Adipocyte (in vitro differentiated cells): ENCODE measurements at regions not wholly inside any gene's neighbourhood (a gene's known extent, or its start where the extent isn't known, plus 50 kb on each side); places are given as distances from the start of the nearest gene placed in this dataset.
A peak's percentile ranks its signal among the peaks of the same experiment; 100 is the strongest.

Experiments used
- DNase-seq: peaks from one replicate; pipeline ENCODE4 v3.0.0-alpha.2; 2015; ENCODE audit warnings: low read depth
- H3K27me3 ChIP-seq: replicated peaks from 2 replicates; pipeline ENCODE4 v1.7.0; 2013; ENCODE audit warnings: mild to moderate bottlenecking, low read length, moderate library complexity; ENCODE audit not compliant: control insufficient read depth, insufficient read depth
- H3K36me3 ChIP-seq: 2 replicates; pipeline ENCODE4 v1.7.0; 2013; ENCODE audit warnings: low read length, mild to moderate bottlenecking, moderate library complexity; ENCODE audit not compliant: control insufficient read depth, insufficient read depth, severe bottlenecking
- H3K4me1 ChIP-seq: 2 replicates; pipeline ENCODE4 v1.7.0; 2013; ENCODE audit warnings: mild to moderate bottlenecking, low read length, moderate library complexity; ENCODE audit not compliant: control insufficient read depth, insufficient read depth
- H3K4me3 ChIP-seq: 2 replicates; pipeline ENCODE4 v1.7.0; 2013; ENCODE audit warnings: mild to moderate bottlenecking, low read length, moderate library complexity
- H3K9ac ChIP-seq: 2 replicates; pipeline ENCODE4 v1.7.0; 2013; ENCODE audit warnings: mild to moderate bottlenecking, low read length, moderate library complexity
- H3K9me3 ChIP-seq: 2 replicates; pipeline ENCODE4 v1.7.0; 2013; ENCODE audit warnings: mild to moderate bottlenecking, low read length, moderate library complexity; ENCODE audit not compliant: control insufficient read depth

- Histone ChIP-seq H3K27me3 (no peaks in the 10 kb centered on the region), H3K4me1 (peaks cover 6% of the 10 kb centered on the region), H3K9ac (no peak overlapping the region), H3K4me3 (no peak overlapping the region), H3K9me3 (no peaks in the 10 kb centered on the region), H3K36me3 (no peaks in the 10 kb centered on the region)
- DNase-seq = no peak
Observed at GRCh38 chr2:2848621-2849333, 517.7 kb upstream of the MYT1L start.

- peaks cover 1% of the 10 kb centered on the region for H3K27me3 ChIP-seq
- no peak overlapping the region for H3K4me3 ChIP-seq
- H3K9ac ChIP-seq = no peak overlapping the region
- no peaks in the 10 kb centered on the region for H3K36me3 ChIP-seq
- peaks cover 6% of the 10 kb centered on the region for H3K4me1 ChIP-seq
- DNase-seq = no peak
- H3K9me3 ChIP-seq = no peaks in the 10 kb centered on the region
Observed at GRCh38 chr2:2848198-2848597, 517.1 kb upstream of the MYT1L start.

DNA sequence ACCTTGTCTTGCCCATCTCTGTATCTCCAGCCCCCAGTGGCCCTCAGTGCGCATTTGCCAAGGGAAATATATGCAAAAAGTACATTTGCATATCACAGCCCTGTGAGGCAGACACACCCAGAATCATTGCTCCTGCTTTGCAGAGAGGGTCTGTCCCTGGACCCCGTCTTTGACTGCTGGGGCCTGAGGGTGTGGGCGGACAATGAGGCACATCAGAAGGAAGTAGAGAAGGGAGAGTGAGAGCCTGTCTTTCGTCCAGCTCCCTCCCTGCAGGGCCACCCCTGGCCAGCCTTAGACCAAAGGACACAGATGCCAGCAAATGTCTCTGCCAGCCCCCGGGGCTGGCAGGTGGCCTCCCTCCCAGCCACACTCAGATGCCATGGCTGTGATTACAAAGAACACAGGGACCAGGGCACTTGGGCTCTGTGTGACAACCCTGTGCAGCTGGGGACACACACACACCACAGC lies 516.2 kb upstream of the MYT1L start:
- Histone ChIP-seq H3K9ac (peak overlapping the region; percentile 15), H3K27me3 (peaks cover 3% of the 10 kb centered on the region), H3K36me3 (no peaks in the 10 kb centered on the region), H3K4me3 (no peak overlapping the region), H3K4me1 (peaks cover 6% of the 10 kb centered on the region), H3K9me3 (no peaks in the 10 kb centered on the region)
- DNase-seq = no peak

DNA sequence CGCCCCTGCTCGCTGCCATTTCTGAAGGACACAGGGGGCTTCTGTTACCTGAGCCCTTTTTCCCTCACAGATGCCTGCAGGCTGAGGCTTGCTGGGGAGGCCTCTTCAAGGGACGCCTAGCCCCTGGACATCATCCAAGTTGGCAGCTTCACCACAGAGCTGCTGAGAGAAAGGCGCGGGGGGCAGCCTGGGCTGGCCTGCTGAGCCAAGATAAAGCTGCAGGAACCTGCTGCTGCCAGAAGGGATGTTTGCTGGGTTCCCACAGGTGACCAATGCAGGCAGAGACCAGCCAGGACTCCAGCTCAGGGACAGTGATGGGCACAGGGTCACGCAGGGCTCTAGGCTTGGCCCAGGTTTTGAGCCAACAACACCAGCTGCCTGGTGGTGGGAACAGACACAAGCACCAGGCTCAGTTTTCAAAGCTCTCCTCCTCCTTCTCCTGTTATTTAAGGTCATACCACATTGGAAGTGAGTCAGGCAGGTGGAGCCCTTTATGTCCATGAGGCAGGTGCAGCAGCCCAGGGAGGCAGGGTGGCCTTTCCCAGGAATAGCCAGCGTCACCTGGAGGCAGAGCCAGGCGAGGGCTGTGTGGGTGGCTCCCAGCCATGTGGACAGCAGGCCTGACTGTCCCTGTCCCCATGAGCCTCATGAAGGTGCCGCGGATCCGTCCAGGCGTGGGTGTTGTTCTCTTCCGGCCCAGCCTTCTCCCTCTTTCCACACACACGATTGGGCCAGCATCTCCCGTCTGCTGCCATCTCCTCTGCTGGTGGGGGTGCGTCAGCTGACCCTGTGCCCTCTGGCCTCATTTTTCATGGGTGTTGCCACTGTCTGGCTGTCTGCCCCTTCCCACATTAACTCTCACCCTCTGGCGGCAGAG lies 515.5 kb upstream of the MYT1L start:
- Histone ChIP-seq H3K36me3 (no peaks in the 10 kb centered on the region), H3K9ac (peak overlapping the region; percentile 25), H3K4me3 (no peak overlapping the region), H3K27me3 (peaks cover 3% of the 10 kb centered on the region), H3K9me3 (no peaks in the 10 kb centered on the region), H3K4me1 (peaks cover 6% of the 10 kb centered on the region)
- DNase-seq = no peak

- peaks cover 3% of the 10 kb centered on the region for H3K27me3 ChIP-seq
- no peak overlapping the region for H3K4me3 ChIP-seq
- no peaks in the 10 kb centered on the region for H3K9me3 ChIP-seq
- peaks cover 6% of the 10 kb centered on the region for H3K4me1 ChIP-seq
- no peak overlapping the region for H3K9ac ChIP-seq
- H3K36me3 ChIP-seq = no peaks in the 10 kb centered on the region
- no peak for DNase-seq
Observed at GRCh38 chr2:2845806-2846315, 514.8 kb upstream of the MYT1L start.

- peaks cover 3% of the 10 kb centered on the region for H3K27me3 ChIP-seq
- no peak for DNase-seq
- no peak overlapping the region for H3K4me3 ChIP-seq
- H3K36me3 ChIP-seq = no peaks in the 10 kb centered on the region
- no peaks in the 10 kb centered on the region for H3K9me3 ChIP-seq
- H3K4me1 ChIP-seq = peaks cover 6% of the 10 kb centered on the region
- no peak overlapping the region for H3K9ac ChIP-seq
Observed at GRCh38 chr2:2845267-2845666, 514.2 kb upstream of the MYT1L start.

- no peak overlapping the region for H3K9ac ChIP-seq
- H3K27me3 ChIP-seq = peaks cover 3% of the 10 kb centered on the region
- no peak overlapping the region for H3K4me3 ChIP-seq
- H3K4me1 ChIP-seq = peaks cover 11% of the 10 kb centered on the region
- no peaks in the 10 kb centered on the region for H3K36me3 ChIP-seq
- no peak for DNase-seq
- no peaks in the 10 kb centered on the region for H3K9me3 ChIP-seq
Observed at GRCh38 chr2:2843969-2844548, 513.0 kb upstream of the MYT1L start.

DNA sequence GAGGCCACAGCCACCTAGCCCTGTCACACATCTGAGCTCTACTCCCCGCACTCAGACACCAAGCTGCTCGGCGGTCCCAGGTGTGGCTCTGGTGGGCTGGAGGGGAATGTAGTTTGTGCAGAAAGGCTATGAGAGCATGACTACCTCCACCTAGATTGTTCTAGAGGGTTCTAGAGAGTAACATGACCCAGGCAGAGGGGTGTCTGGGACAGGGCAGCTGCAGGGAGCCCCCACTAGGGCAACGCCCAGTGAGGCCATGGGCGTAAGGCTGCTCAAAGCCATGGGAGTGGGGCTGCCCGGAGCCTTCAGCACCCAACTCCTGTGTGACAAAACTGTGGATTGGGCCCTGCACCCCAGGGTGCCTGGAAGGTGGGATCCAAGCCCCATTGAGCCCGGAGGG lies 511.4 kb upstream of the MYT1L start:
- H3K4me1 ChIP-seq = peaks cover 11% of the 10 kb centered on the region
- no peaks in the 10 kb centered on the region for H3K36me3 ChIP-seq
- H3K9me3 ChIP-seq = no peaks in the 10 kb centered on the region
- no peak overlapping the region for H3K9ac ChIP-seq
- H3K4me3 ChIP-seq = no peak overlapping the region
- no peak for DNase-seq
- H3K27me3 ChIP-seq = peaks cover 3% of the 10 kb centered on the region

DNA sequence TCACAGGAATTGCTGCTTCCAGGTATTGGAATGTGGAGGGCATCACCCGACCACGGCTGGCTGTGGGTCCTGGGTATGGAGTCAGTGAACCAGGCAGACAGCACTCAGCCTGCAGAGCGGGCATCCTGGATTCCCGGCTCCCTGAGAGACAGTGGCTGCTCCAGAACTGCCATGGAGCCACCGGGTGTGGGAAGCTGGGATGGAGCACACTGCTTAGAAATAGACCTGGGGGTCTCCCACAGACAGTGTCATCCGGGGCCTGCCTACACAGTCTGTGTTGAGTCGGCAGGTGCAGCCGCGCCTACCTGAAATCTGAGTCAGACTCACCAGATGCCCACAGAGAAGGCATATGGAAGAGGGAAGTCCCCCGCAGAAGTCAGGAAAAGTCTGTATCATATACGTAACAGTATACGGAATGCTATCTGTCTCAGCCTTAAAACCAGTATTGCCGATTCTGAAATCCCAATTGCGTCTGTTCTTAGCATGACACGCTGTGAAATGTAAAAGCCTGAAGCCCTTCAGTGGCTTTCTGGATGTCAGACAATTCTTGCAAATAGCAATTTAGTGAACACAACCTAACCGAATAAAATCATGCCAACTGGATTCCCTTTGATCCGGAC lies 509.7 kb upstream of the MYT1L start:
- Histone ChIP-seq H3K9ac (no peak overlapping the region), H3K4me3 (no peak overlapping the region), H3K4me1 (peaks cover 4% of the 10 kb centered on the region), H3K36me3 (no peaks in the 10 kb centered on the region), H3K27me3 (peaks cover 3% of the 10 kb centered on the region), H3K9me3 (no peaks in the 10 kb centered on the region)
- no peak for DNase-seq

GRCh38 chr2:2839782-2840531 lies 508.9 kb upstream of the MYT1L start:
- no peaks in the 10 kb centered on the region for H3K9me3 ChIP-seq

More at GRCh38 chr2:2839782-2840531, 508.9 kb upstream of the MYT1L start:
- Histone ChIP-seq H3K27me3 (peaks cover 3% of the 10 kb centered on the region), H3K4me1 (peaks cover 4% of the 10 kb centered on the region), H3K9ac (no peak overlapping the region), H3K36me3 (no peaks in the 10 kb centered on the region), H3K4me3 (no peak overlapping the region)
- DNase-seq = no peak
